Smooth muscle cell (in vitro differentiated cells): ENCODE measurements at regions not wholly inside any gene's neighbourhood (a gene's known extent, or its start where the extent isn't known, plus 50 kb on each side); places are given as distances from the start of the nearest gene placed in this dataset.

Experiments
- DNase-seq: peaks from one replicate; lab custom pipeline; 2025; ENCODE audit not compliant: unreplicated experiment; lab: John Stamatoyannopoulos, UW
- H2AFZ ChIP-seq: fragments of 200-600 bp; sonication (generic); 2 replicates; pipeline ENCODE4 v1.6.0; 2016; ENCODE audit warnings: antibody characterized with exemption, low read depth, mild to moderate bottlenecking
- H3F3A ChIP-seq: fragments of 200-600 bp; sonication (generic); 2 replicates; pipeline ENCODE4 v1.6.0; 2017; ENCODE audit warnings: antibody characterized with exemption, low read depth
- H3K27ac ChIP-seq: fragments of 200-600 bp; sonication (generic); 2 replicates; pipeline ENCODE4 v1.5.1; 2016; ENCODE audit warnings: low read depth, mild to moderate bottlenecking
- H3K27me3 ChIP-seq: fragments of 200-600 bp; sonication (generic); 2 replicates; pipeline ENCODE4 v1.6.1; 2016; ENCODE audit warnings: low read depth, mild to moderate bottlenecking
- H3K36me3 ChIP-seq: fragments of 200-600 bp; sonication (generic); 2 replicates; pipeline ENCODE4 v1.5.1; 2016; ENCODE audit warnings: low read depth
- H3K4me1 ChIP-seq: fragments of 200-600 bp; sonication (generic); 2 replicates; pipeline ENCODE4 v1.5.1; 2016; ENCODE audit warnings: low read depth
- H3K4me2 ChIP-seq: fragments of 200-600 bp; sonication (generic); 2 replicates; pipeline ENCODE4 v1.6.0; 2016; ENCODE audit warnings: mild to moderate bottlenecking
- H3K4me3 ChIP-seq: fragments of 200-600 bp; sonication (generic); 2 replicates; pipeline ENCODE4 v1.5.1; 2016; ENCODE audit warnings: mild to moderate bottlenecking
- H3K79me2 ChIP-seq: fragments of 200-600 bp; sonication (generic); 2 replicates; pipeline ENCODE4 v1.6.0; 2016; ENCODE audit warnings: low read depth, mild to moderate bottlenecking
- H3K9ac ChIP-seq: fragments of 200-600 bp; sonication (generic); 2 replicates; pipeline ENCODE4 v1.6.0; 2016; ENCODE audit warnings: low read depth
- H3K9me3 ChIP-seq: fragments of 200-600 bp; sonication (generic); replicated peaks from 2 replicates; pipeline ENCODE4 v1.5.1; 2016; ENCODE audit warnings: low read depth
- H4K20me1 ChIP-seq: fragments of 200-600 bp; sonication (generic); 2 replicates; pipeline ENCODE4 v1.6.0; 2016; ENCODE audit warnings: low read depth
- WGBS: methylation state at CpG from one replicate; pipeline ENCODE4 v1.1.7; 2016; ENCODE audit warnings: low lambda C conversion rate; 5-methylcytosine and 5-hydroxymethylcytosine counted together
- TF ChIP-seq, protein P1 (sequence below): fragments of 200-600 bp; sonication (generic); IDR thresholded peaks from 2 replicates; pipeline ENCODE4 v1.5.1; 2017; ENCODE audit warnings: borderline replicate concordance, mild to moderate bottlenecking, antibody characterized with exemption; ENCODE audit not compliant: insufficient read depth, poor library complexity, severe bottlenecking

DNA sequence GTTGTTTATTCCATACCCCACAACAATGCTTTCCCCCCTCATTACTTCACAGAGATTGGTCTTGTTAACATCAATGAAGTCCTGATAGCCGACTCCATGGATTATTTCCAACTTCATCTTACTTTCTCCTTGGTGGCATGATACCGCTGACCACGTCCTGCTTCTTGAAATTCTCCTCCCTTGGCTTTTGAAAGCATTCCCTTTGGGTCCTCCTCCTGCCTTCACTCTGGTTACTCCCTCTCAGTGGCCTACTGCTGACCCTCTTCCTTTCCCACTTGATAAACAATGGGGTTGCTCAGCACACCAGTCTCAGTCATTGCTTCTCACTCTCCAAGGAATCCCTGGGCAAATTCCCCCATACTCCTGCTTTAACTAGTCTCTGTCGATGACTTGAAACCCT, 283.9 kb downstream of the SEC61B start:
- TF ChIP-seq, protein P1, sequence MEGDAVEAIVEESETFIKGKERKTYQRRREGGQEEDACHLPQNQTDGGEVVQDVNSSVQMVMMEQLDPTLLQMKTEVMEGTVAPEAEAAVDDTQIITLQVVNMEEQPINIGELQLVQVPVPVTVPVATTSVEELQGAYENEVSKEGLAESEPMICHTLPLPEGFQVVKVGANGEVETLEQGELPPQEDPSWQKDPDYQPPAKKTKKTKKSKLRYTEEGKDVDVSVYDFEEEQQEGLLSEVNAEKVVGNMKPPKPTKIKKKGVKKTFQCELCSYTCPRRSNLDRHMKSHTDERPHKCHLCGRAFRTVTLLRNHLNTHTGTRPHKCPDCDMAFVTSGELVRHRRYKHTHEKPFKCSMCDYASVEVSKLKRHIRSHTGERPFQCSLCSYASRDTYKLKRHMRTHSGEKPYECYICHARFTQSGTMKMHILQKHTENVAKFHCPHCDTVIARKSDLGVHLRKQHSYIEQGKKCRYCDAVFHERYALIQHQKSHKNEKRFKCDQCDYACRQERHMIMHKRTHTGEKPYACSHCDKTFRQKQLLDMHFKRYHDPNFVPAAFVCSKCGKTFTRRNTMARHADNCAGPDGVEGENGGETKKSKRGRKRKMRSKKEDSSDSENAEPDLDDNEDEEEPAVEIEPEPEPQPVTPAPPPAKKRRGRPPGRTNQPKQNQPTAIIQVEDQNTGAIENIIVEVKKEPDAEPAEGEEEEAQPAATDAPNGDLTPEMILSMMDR = no peak
- Histone ChIP-seq H3K27ac (no peak overlapping the region), H3K79me2 (no peaks in the 10 kb centered on the region), H3K9me3 (no peaks in the 10 kb centered on the region), H3K4me1 (no peaks in the 10 kb centered on the region), H3K27me3 (no peaks in the 10 kb centered on the region), H3K9ac (no peak overlapping the region), H3K4me3 (no peak overlapping the region), H4K20me1 (no peaks in the 10 kb centered on the region), H3F3A (no peaks in the 10 kb centered on the region), H3K36me3 (no peaks in the 10 kb centered on the region), H2AFZ (no peak overlapping the region), H3K4me2 (no peak overlapping the region)
- no peak for DNase-seq
- 93% methylated on average over 4 of the region's 4 CpGs for WGBS

DNA sequence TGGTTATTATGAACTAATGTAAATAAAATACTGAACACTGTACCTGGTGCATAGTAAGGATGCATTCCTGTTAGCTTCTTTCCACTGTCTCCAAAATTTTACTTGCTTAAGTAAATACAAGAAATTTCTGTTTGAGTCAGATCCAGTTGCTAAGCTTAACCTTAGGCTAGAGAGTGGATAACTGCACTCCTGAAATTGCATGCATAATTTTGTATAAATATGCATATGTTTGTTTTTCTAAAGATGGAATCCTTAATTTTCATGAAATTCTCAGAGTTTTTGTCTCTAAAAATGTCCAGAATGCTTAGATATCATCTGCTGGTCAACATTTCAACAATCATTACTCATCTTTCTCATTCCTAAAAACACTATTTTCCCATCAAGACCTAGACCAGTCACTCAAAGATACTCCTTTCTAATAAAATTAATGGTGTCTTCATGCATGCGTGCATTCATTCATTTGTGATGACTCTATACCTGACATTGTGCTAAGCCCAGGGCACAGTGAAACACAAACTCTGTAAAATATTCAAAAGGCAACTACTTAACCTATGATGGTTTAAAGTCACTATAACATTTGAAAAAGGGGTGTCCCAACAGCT, 284.8 kb downstream of the SEC61B start:
- no peak for DNase-seq
- Histone ChIP-seq H4K20me1 (no peaks in the 10 kb centered on the region), H3F3A (no peaks in the 10 kb centered on the region), H2AFZ (no peak overlapping the region), H3K27ac (no peak overlapping the region), H3K79me2 (no peaks in the 10 kb centered on the region), H3K9ac (no peak overlapping the region), H3K4me2 (no peak overlapping the region), H3K36me3 (no peaks in the 10 kb centered on the region), H3K4me1 (no peaks in the 10 kb centered on the region), H3K9me3 (no peaks in the 10 kb centered on the region), H3K4me3 (no peak overlapping the region), H3K27me3 (no peaks in the 10 kb centered on the region)
- 83% methylated on average over 1 of the region's 1 CpG for WGBS
- TF ChIP-seq, protein P1 = no peak

DNA sequence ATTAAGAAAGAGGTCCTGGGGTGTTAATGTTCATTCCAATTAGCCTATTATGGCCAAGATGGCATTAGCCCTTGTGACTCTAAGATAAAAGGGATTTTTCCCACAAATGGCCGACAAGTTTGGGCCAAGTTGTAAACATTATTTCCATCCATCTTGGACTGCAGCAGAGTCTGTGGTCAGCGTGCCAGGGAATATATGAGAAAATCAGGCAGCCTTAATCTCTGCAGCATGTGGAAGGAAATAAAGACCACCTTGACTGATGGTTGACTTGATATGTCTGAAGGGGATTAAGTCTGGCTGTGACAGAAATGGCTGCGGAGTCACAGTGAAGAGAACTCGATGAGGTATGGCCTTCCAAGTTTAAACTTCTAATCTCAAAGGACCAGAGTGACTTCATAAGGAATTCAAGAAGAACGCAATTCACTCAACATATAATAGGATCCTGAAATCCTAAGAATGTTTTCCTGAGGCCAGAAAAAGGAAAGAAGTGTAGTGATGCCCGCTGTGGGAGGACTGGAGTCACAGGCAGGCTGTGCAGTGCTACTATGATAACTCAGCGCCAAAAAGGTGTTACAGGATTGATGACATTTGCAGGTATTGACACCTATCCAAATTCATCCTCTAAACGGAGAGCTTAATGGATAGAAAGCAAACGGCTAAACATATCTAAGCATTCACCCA, 287.1 kb downstream of the SEC61B start:
- no peak for DNase-seq
- Histone ChIP-seq H3K27ac (no peak overlapping the region), H3K36me3 (no peaks in the 10 kb centered on the region), H3K4me1 (no peaks in the 10 kb centered on the region), H3F3A (no peaks in the 10 kb centered on the region), H3K9me3 (no peaks in the 10 kb centered on the region), H3K9ac (no peak overlapping the region), H3K4me3 (no peak overlapping the region), H4K20me1 (no peaks in the 10 kb centered on the region), H2AFZ (no peak overlapping the region), H3K79me2 (no peaks in the 10 kb centered on the region), H3K27me3 (no peaks in the 10 kb centered on the region), H3K4me2 (no peak overlapping the region)
- TF ChIP-seq, protein P1 = no peak
- WGBS = 72% methylated on average over 9 of the region's 9 CpGs
